Medulla oblongata (tissue), 1 donor: ENCODE measurements at regions not wholly inside any gene's neighbourhood (a gene's known extent, or its start where the extent isn't known, plus 50 kb on each side); places are given as distances from the start of the nearest gene placed in this dataset.

Experiments used
- DNase-seq: peaks from one replicate; pipeline ENCODE4 v3.0.0-alpha.2; 2015; ENCODE audit errors: extremely low spot score

GRCh38 chr1:166221316-166221715 lies 54.5 kb upstream of the FAM78B start:
- no peak for DNase-seq

GRCh38 chr1:166233750-166234366 lies 67.1 kb upstream of the FAM78B start:
- no peak for DNase-seq

- DNase-seq: no peak
Measured at GRCh38 chr1:166235728-166236127, 68.9 kb upstream of the FAM78B start.

GRCh38 chr1:166237675-166238074 lies 70.9 kb upstream of the FAM78B start:
- no peak for DNase-seq

- DNase-seq: no peak
Measured at GRCh38 chr1:166253076-166253779, 86.4 kb upstream of the FAM78B start.

GRCh38 chr1:166258017-166258416 lies 91.2 kb upstream of the FAM78B start:
- no peak for DNase-seq

GRCh38 chr1:166261511-166261910 lies 94.7 kb upstream of the FAM78B start:
- no peak for DNase-seq

- DNase-seq: no peak
Measured at GRCh38 chr1:166270476-166271150, 103.8 kb upstream of the FAM78B start.

- DNase-seq: no peak
Measured at GRCh38 chr1:166271151-166271538, 104.3 kb upstream of the FAM78B start.

GRCh38 chr1:166272155-166272554 lies 105.4 kb upstream of the FAM78B start:
- no peak for DNase-seq

GRCh38 chr1:166272851-166273250 lies 106.0 kb upstream of the FAM78B start:
- no peak for DNase-seq

- no peak for DNase-seq
Measured at GRCh38 chr1:166273618-166274017, 106.8 kb upstream of the FAM78B start.

- DNase-seq: no peak
Measured at GRCh38 chr1:166282391-166283137, 115.8 kb upstream of the FAM78B start.

- no peak for DNase-seq
Measured at GRCh38 chr1:166283190-166283589, 116.4 kb upstream of the FAM78B start.

- no peak for DNase-seq
Measured at GRCh38 chr1:166283600-166283999, 116.8 kb upstream of the FAM78B start.

- no peak for DNase-seq
Measured at GRCh38 chr1:166289309-166290050, 122.7 kb upstream of the FAM78B start.

- DNase-seq: no peak
Measured at GRCh38 chr1:166295656-166296055, 128.9 kb upstream of the FAM78B start.

- no peak for DNase-seq
Measured at GRCh38 chr1:166297993-166298392, 131.2 kb upstream of the FAM78B start.

- DNase-seq: no peak
Measured at GRCh38 chr1:166300767-166301166, 134.0 kb upstream of the FAM78B start.

GRCh38 chr1:166302989-166303758 lies 136.4 kb upstream of the FAM78B start:
- DNase-seq: no peak

- no peak for DNase-seq
Measured at GRCh38 chr1:166304131-166304530, 137.3 kb upstream of the FAM78B start.
